ENCODE measurements at regions not wholly inside any gene's neighbourhood (a gene's known extent, or its start where the extent isn't known, plus 50 kb on each side); places are given as distances from the start of the nearest gene placed in this dataset.
A peak's percentile ranks its signal among the peaks of the same experiment; 100 is the strongest.
"Not testable (repeated sequence)": the region's sequence is repeated elsewhere in the genome, so short reads cannot be mapped to it uniquely, and the experiment has no call there.

- no peak for DNase-seq
Measured at GRCh38 chr3:177249203-177249602, 51.9 kb upstream of the TBL1XR1 start.

GRCh38 chr3:177250151-177250550, 52.9 kb upstream of the TBL1XR1 start:
- DNase-seq, result no peak

DNA sequence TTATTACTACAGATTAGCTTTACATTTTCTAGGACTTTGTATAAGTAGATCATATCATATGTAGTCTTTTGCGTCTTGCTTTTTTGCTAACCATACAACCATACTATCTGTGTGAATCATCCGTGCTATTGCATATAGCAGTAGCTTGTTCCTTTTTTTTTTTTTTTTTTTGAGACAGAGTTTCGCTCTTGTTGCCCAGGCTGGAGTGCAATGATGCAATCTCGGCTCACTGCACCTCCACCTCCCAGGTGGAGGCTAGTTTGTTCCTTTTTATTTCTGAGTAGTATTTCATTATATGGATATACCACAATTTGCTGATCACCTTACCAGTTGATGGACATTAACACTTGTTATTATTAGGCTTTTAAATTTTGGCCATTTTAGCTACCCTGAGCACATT, 54.5 kb upstream of the TBL1XR1 start:
- peak; percentile 77 for DNase-seq

DNA sequence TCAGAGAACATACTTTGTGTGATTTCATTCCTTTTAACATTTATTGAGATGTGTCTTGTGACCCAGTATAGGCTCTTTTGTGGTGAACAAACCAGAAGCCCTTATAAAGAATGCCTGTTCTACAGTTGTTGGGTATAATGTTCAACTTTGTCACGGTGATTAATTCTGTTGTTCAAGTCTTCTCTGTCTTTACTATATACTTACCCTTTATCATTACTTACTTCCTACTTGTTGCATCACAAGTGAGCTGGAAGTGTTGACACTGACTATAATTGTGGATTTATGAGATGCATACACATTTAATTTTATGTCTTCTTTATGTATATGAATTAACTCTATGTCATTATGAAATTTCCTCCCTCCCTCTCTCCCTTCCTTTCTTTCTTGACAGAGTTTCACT, 59.7 kb upstream of the TBL1XR1 start:
- no peak for DNase-seq

GRCh38 chr3:177257625-177258024, 60.3 kb upstream of the TBL1XR1 start:
- DNase-seq, result no peak

DNA sequence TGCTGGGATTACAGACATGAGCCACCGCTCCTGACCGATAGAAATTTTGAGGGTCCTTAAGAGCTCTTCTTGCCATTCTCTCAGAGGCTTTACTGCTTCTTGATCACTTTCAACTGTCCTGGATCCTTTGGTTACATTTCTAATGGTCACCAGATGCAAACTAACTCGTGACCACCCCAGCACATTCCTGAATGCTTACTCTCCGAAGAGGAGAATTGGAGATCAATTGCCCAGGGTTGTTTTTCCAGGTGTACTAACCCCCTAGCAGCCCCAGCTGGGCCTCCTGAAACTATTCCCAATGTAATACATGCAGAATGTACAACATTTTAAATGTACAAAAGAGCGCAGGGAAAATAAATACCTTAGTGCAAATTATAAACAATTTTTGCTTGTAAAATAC, 65.1 kb upstream of the TBL1XR1 start:
- DNase-seq, result no peak

GRCh38 chr3:177263615-177264368, 66.5 kb upstream of the TBL1XR1 start:
- no peak for DNase-seq

DNA sequence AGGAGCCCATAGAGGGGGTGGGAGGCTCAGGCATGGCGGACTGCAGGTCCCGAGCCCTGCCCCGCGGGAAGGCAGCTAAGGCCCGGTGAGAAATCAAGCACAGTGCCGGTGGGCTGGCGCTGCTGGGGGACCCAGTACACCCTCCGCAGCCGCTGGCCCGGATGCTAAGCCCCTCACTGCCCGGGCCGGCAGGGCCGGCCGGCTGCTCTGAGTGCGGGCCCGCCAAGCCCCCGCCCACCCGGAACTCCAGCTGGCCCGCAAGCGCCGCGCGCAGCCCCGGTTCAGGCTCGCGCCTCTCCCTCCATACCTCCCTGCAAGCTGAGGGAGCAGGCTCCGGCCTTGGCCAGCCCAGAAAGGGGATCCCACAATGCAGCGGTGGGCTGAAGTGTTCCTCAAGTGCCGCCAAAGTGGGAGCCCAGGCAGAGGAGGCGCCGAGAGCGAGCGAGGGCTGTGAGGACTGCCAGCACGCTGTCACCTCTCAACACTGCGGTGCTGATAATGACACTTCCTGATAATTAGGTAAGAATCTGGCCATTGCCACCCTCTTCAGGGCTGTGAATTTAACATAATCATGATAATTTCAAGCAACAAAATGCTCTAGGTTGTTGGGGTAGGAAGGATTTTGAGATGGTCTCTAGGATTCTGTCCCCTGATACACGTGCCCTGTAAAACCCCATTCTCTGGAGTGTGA, 74.7 kb upstream of the TBL1XR1 start:
- not testable (repeated sequence) for DNase-seq

DNA sequence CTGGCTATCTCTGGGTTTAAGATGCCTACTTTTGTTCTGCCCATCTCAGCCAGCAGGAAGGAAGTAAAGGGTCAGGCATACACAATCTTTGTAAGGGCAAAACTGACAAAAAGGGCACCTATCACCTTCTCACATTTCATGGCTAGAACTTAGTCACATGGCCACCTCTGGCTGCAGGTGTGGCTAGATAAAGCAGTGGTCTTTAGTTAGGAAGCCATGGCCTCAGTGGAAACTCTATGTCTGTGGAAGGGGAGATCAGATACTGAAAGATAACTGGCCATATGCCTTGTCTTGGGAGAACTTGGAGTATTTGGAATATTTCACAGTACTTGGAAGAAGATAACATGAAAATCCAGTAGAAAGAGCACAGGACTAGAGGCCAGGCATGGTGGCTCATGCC, 80.7 kb upstream of the TBL1XR1 start:
- DNase-seq, result no peak

- no peak for DNase-seq
Measured at GRCh38 chr3:177279118-177279815, 82.0 kb upstream of the TBL1XR1 start.

- DNase-seq, result no peak
Measured at GRCh38 chr3:177281292-177282118, 84.2 kb upstream of the TBL1XR1 start.

DNA sequence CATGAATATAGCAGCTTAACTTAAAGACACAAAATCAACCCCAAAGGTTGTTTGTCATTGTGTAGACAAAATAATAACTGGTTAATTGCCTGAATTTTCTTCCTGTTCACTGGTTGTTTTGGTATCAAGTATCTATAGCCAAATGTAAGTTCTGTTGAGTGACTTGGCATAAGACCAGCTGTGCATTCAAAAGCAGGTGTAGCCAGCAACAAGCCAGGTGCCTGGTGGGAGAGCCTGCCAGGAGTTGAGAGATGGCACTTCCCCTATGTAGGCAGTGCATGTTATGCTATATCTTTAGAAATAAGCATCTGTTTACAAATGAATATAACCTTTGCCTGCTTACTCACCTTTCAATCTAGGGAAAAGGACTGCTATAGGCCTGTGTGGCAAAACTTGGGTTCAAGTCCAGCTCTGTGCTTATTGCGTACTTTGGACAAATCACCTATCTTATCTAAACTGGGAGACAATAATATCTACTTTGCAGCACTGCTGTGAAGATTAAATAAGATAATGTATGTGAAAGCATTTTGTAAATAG, 84.9 kb upstream of the TBL1XR1 start:
- no peak for DNase-seq

- no peak for DNase-seq
Measured at GRCh38 chr3:177283983-177284382, 86.7 kb upstream of the TBL1XR1 start.

DNA sequence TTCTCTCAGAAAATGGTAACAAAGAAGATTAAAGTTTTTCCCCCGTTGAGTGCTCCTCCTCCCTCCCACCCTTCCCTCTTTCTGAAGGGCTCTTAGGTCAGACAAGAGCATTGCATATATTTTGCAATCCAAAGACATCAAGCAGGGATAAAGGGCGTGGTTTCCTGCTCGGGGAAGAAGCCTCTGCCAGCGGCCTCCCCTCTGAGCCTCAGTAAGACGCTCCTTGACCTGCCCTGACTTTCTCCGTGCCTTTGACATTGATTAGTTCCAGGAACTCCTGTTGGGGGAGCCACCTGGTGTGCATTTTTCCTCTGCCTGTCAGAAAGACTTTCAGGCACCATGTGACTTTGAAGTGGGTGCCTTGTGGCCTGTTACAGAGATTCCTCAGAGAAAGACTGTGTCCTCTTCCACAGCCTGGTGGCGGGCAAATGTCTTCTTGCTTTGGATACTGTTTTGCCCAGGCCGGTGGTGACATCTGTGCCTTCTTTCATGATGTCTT, 87.2 kb upstream of the TBL1XR1 start:
- DNase-seq, result no peak

GRCh38 chr3:177286034-177286433, 88.8 kb upstream of the TBL1XR1 start:
- no peak for DNase-seq

- DNase-seq, result no peak
Measured at GRCh38 chr3:177287231-177287630, 89.9 kb upstream of the TBL1XR1 start.

GRCh38 chr3:177290633-177291032, 93.4 kb upstream of the TBL1XR1 start:
- DNase-seq, result no peak

DNA sequence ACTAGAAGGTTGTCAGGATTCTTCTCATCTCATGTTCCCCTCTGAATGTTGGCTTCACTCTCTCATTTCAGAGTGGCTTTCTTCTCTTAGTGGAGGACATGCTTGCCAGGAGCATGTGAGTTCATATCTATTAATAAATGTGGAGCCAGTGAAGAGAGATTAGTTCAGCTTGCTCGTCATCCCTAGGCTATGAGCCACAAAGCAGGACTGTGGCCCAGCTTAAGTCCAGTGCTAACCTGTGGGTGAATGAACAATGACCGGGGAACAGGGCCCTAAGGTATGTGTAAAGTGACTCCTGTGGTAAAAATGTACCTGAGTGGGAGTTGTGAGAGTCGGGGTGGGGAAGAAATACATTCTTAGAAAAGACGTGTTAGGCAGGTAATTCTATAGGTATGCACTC, 96.9 kb upstream of the TBL1XR1 start:
- no peak for DNase-seq

- DNase-seq, result no peak
Measured at GRCh38 chr3:177295116-177295515, 97.8 kb upstream of the TBL1XR1 start.

GRCh38 chr3:177299250-177299649, 102.0 kb upstream of the TBL1XR1 start:
- DNase-seq, result no peak

GRCh38 chr3:177300039-177300833, 103.0 kb upstream of the TBL1XR1 start:
- DNase-seq, result no peak

- no peak for DNase-seq
Measured at GRCh38 chr3:177300842-177301241, 103.6 kb upstream of the TBL1XR1 start.

All from SIG-M5 (cell line).